Brain pericyte (primary cell): ENCODE measurements at regions not wholly inside any gene's neighbourhood (a gene's known extent, or its start where the extent isn't known, plus 50 kb on each side); places are given as distances from the start of the nearest gene placed in this dataset.
"Not testable (repeated sequence)": the region's sequence is repeated elsewhere in the genome, so short reads cannot be mapped to it uniquely, and the experiment has no call there.

Experiments
- DNase-seq: peaks from one replicate; pipeline ENCODE4 v3.0.0-alpha.2; 2012; ENCODE audit warnings: low read depth, low spot score

DNA sequence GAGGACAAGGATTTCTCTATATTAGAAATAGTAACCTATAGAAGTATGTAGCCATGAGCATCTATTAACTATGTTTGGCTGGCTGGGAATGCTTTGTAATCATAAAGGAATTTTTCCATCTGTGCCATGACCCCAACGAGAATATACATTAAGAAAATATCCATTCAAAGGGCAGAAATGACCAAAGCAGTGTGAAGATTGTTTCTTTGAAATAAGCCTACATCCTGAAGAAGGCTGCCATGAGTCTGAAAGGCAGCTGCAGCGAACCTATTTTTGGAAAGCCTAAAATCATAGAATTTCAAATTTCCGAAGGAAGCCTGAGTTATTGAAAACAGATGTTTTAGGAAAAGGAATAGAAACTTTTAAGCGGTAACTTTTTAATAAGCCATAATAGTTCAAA, 244.2 kb upstream of the FOXK1 start:
- DNase-seq: no peak

GRCh38 chr7:4438723-4439245, 243.3 kb upstream of the FOXK1 start:
- DNase-seq: no peak

DNA sequence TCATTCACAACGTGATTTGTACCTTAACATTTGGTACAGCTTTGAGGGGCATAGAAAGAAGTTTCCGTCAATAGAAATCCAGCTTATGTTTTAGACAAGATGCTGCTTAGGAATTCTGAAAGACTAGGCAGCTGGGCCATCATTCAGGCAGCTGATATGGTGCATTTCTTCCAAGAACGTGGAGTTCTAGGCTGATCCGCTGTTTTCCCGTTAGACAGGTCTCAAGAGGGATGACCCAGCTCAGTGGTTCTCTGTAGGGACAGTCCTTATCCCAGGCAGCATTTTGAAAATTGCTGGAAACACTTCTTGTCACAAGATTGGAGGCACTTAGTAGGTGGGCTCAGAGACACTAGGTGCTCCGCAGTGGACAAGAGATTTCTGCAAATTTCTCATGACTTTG, 242.7 kb upstream of the FOXK1 start:
- DNase-seq: no peak

- no peak for DNase-seq
These were observed 238.0 kb upstream of the FOXK1 start for GRCh38 chr7:4444106-4444505.

DNA sequence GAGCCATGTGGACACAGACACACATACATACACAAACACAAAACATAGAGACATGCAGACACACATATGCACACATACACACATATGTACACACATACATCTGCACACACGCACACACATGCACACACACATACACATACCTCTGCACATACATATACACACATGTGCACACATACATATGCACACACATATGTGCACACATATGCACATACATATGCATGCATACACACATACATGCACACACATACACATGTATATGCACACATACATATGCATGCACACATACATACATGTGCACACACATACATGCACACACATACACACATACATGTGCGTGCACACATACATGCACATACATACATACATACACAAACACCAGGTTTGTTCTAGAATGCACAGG, 236.3 kb upstream of the FOXK1 start:
- no peak for DNase-seq

DNA sequence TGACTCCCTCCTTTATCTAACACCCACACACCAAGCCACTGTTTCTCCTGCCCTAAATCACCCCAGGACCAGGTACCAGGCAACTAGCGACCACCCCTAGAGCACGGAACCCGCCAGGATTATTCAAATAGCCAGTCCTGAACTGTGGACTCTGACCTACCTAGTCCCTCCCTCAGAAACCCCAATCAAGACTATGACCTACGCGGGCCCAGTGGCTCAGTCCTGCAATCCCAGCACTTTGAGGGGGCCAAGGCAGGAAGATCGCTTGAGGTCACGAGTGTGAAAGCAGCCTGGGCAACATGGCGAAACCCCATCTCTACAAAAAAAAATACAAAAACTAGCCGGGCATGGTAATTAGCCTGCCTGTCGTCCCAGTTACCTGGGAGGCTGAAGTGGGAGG, 232.8 kb upstream of the FOXK1 start:
- no peak for DNase-seq

DNA sequence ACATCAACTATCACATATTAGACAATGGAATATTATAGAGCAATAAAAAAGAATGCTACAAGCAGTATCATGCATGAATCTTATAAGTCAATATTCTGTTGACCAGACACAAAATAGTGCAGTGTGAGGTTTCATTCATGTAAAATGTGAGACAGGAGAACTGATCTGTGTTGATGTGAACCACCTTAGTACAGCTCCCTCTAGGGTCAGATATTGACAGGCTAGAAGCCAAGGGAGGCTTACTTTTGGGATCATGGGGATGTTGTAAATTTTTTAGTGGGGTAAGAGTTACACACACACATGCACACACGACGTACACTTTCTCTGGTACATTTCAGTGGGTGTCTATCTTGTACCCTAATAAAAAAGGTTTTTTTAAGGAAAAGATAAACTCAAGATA, 231.6 kb upstream of the FOXK1 start:
- no peak for DNase-seq

DNA sequence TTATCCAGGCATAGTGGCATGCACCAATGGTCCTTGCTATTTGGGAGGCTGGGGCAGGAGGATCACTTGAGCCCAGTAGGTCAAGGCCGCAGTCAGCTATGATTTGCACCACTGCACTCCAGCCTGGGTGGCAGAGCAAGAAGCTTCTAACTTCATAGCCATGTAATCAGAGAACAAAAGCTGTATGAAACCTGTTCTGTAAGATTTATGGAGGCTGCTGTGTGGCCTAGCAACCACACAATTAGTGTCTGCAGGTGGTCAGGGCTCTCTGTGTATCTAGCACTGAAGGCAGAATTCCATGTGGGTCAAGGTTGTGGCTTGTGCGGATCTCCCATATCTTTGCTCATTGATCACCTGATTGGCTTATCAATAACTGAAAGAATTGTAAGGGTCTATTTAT, 221.5 kb upstream of the FOXK1 start:
- DNase-seq: no peak

GRCh38 chr7:4461531-4461930, 220.6 kb upstream of the FOXK1 start:
- no peak for DNase-seq

GRCh38 chr7:4468320-4469102, 213.6 kb upstream of the FOXK1 start:
- DNase-seq: no peak

- no peak for DNase-seq
These were observed 211.8 kb upstream of the FOXK1 start for GRCh38 chr7:4470246-4470645.

GRCh38 chr7:4472728-4473127, 209.4 kb upstream of the FOXK1 start:
- no peak for DNase-seq

- DNase-seq: no peak
These were observed 202.6 kb upstream of the FOXK1 start for GRCh38 chr7:4479367-4480039.

DNA sequence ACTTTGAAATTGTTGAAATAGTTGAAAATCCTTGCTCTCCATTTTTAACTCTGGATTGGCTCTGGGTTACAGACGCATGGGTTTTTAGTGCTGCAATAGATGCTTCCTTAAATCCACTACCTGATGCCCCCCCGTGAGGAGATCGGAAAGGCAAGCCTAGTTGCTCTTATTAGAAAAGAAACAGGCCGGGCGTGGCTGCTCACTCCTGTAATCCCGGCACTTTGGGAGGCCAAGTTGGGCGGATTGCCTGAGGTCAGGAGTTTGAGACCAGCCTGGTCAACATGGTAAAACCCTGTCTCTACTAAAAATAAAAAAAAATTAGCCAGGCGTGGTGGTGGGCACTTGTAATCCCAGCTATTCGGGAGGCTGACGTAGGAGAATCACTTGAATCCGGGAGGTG, 202.0 kb upstream of the FOXK1 start:
- not testable (repeated sequence) for DNase-seq

DNA sequence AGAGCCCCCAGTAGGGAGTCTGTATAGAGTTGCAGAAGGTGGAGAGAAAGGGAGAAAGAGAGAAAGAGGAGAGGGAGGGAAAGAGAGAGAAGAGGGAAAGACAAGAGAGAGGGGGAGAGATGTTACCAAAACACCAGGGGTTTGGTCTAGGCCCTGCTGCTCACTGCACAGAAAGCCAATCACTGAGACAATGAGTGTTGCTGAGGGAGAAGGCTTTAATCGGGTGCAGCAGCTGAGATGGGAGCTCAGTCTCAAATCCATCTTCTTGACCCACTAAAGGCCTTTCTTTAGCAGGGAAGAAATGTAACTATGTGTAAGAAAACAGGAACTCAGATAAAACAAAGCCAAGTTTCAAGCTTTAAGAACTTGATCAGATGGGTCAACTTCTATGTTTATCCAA, 198.2 kb upstream of the FOXK1 start:
- no peak for DNase-seq

GRCh38 chr7:4484545-4484944, 197.6 kb upstream of the FOXK1 start:
- DNase-seq: no peak

GRCh38 chr7:4486907-4487306, 195.2 kb upstream of the FOXK1 start:
- no peak for DNase-seq

GRCh38 chr7:4496911-4497310, 185.2 kb upstream of the FOXK1 start:
- DNase-seq: not testable (repeated sequence)

GRCh38 chr7:4500812-4501211, 181.3 kb upstream of the FOXK1 start:
- no peak for DNase-seq

GRCh38 chr7:4507886-4508285, 174.2 kb upstream of the FOXK1 start:
- not testable (repeated sequence) for DNase-seq

DNA sequence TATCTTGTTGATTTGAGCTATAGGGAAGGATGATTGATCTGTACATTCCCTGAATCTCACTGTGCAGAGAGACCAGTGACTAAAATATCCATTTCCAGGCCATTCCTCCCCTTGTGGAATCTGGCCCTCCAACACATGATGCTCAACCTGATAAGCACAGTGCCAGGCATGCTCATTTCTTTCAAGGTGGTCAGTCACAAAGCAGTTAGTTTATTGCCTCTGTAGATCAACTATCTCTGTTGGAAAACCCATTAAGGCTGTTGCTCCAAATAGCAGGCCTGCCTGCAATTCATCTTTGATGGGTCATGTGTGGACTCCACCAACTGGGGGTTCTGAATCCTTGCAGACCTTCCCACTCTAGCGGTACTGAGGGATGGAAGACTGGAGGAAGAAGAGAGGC, 168.6 kb upstream of the FOXK1 start:
- no peak for DNase-seq

- DNase-seq: no peak
These were observed 162.1 kb upstream of the FOXK1 start for GRCh38 chr7:4519819-4520520.

- no peak for DNase-seq
These were observed 158.9 kb upstream of the FOXK1 start for GRCh38 chr7:4523219-4523618.
